ENCODE measurements at regions not wholly inside any gene's neighbourhood (a gene's known extent, or its start where the extent isn't known, plus 50 kb on each side); places are given as distances from the start of the nearest gene placed in this dataset.
"Not testable (repeated sequence)": the region's sequence is repeated elsewhere in the genome, so short reads cannot be mapped to it uniquely, and the experiment has no call there.

DNA sequence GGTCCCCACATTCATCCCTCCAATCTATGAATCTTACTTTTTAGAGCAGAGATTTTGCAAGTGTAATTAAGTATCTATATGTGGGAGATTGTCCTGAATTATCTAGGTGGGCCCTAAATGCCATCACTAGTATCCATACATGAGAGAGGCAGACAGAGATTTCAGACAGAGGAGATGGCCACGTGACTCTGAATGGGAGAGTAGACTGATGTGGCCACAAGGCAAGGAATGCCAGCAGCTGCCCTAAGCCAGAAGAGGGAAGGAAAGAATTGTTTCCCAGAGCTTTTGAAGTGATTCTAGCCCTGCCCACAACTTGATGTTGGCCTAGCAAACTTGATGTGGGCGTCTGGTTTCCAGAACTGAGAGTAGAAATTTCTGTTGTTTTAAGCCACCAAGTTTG lies 90.1 kb upstream of the PCAT7 start:
- no peak overlapping the region for H3K27ac ChIP-seq (ENCODE audit: low read length)
- peaks cover 17 to 36% (median 26%) of the 10 kb centered on the region in 3 donors for H3K9me3 Mint-ChIP-seq
- peaks cover 2% of the 10 kb centered on the region for H3K9me3 ChIP-seq
- WGBS (ENCODE audit: insufficient coverage): 90% methylated on average over 1 of the region's 2 CpGs
- ChIA-PET CTCF (no interaction called here), POLR2A (no interaction called here)
- no peaks in the 10 kb centered on the region for H3K4me1 Mint-ChIP-seq
- no peak for ATAC-seq (replicated peaks in 1 of 4)
- H3K4me3 ChIP-seq (ENCODE audit: control insufficient read depth in 1 of 2, extremely low read depth in 1 of 2, low read length in 1 of 2): no peak overlapping the region
- peaks cover 34% of the 10 kb centered on the region for H3K36me3 Mint-ChIP-seq
- H3K4me3 Mint-ChIP-seq: no peak overlapping the region
- H3K27me3 ChIP-seq (replicated peaks in 1 of 2; ENCODE audit: control insufficient read depth in 2 of 2, extremely low read depth in 1 of 2, insufficient read depth in 2 of 2, low read length in 1 of 2): no peaks in the 10 kb centered on the region
- H3K27me3 Mint-ChIP-seq: no peaks in the 10 kb centered on the region
- H3K36me3 ChIP-seq (ENCODE audit: control insufficient read depth in 2 of 2, extremely low read depth in 1 of 2, insufficient read depth in 1 of 2, low read length in 1 of 2): peaks cover 5 to 16% of the 10 kb centered on the region in 2 donors
- H3K27ac Mint-ChIP-seq: no peak overlapping the region
- no peaks in the 10 kb centered on the region for H3K4me1 ChIP-seq (ENCODE audit: control insufficient read depth in 1 of 2, extremely low read depth in 1 of 2, insufficient read depth in 2 of 2, low read length in 2 of 2)
- no peak for DNase-seq

DNA sequence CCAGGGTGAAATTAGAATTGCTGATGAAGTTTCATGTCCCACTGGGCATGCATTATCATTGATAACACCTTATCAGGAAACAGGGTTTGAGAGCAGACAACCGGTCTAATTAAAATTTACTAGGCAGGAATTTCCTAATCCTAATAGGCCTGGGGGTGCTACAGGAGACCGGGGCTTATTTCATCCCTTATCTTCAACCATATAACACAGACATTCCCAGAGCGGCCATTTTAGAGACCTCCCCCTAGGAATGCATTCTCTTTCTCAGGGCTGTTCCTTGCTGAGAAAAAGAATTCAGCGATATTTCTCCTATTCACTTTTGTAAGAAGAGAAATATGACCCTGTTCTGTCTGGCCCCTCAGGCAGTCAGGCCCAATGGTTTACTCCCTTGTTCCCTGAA lies 82.8 kb upstream of the PCAT7 start:
- ATAC-seq (replicated peaks in 1 of 4); H3K9me3 ChIP-seq; H3K4me1 Mint-ChIP-seq; POLR2A ChIA-PET; H3K36me3 ChIP-seq (ENCODE audit: control insufficient read depth in 2 of 2, extremely low read depth in 1 of 2, insufficient read depth in 1 of 2, low read length in 1 of 2); DNase-seq; H3K4me3 Mint-ChIP-seq; H3K27me3 ChIP-seq (replicated peaks in 1 of 2; ENCODE audit: control insufficient read depth in 2 of 2, extremely low read depth in 1 of 2, insufficient read depth in 2 of 2, low read length in 1 of 2); H3K4me1 ChIP-seq (ENCODE audit: control insufficient read depth in 1 of 2, extremely low read depth in 1 of 2, insufficient read depth in 2 of 2, low read length in 2 of 2); H3K27ac ChIP-seq (ENCODE audit: low read length); H3K27ac Mint-ChIP-seq; H3K36me3 Mint-ChIP-seq; CTCF ChIA-PET; H3K4me3 ChIP-seq (ENCODE audit: control insufficient read depth in 1 of 2, extremely low read depth in 1 of 2, low read length in 1 of 2): not testable (repeated sequence)
- Mint-ChIP-seq H3K27me3 (peaks cover 4 to 18% of the 10 kb centered on the region in 2 donors), H3K9me3 (peaks cover 17 to 32% (median 18%) of the 10 kb centered on the region in 3 donors)
- WGBS (ENCODE audit: insufficient coverage): 87% methylated on average over 4 of the region's 4 CpGs

DNA sequence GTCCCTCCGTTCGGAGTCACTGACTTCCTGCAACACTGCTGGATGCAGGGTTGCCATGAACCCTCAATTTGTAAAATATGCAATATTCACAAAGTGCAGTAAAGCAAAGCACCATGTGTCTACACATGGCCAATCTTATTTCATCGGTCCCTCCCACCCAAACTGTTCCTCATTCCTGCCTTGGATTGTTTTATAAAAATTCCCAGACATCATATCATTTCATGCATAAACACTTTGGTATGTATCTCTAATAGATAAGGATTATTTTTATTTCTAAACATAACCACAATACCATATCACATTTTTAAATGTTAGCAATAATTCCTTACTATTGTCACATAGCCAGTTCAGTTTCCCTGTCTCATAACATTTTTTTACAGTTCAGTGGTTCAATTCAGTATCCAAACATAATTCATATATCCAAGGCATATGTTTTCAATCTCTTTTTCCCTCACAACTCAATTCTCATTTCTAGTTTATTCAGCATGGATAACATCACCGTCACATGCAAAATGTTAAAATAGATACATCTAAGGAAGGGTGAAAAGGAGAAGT lies 82.0 kb upstream of the PCAT7 start:
- DNase-seq (no peak), ATAC-seq (replicated peaks in 1 of 4) (no peak)
- peaks cover 14 to 28% (median 15%) of the 10 kb centered on the region in 3 donors for H3K9me3 Mint-ChIP-seq
- CTCF ChIA-PET: no interaction called here
- H3K4me1 Mint-ChIP-seq: no peaks in the 10 kb centered on the region
- WGBS (ENCODE audit: insufficient coverage): 100% methylated on average over 2 of the region's 4 CpGs
- Histone ChIP-seq H3K4me1 (ENCODE audit: control insufficient read depth in 1 of 2, extremely low read depth in 1 of 2, insufficient read depth in 2 of 2, low read length in 2 of 2) (no peaks in the 10 kb centered on the region), H3K27ac (ENCODE audit: low read length) (no peak overlapping the region), H3K36me3 (ENCODE audit: control insufficient read depth in 2 of 2, extremely low read depth in 1 of 2, insufficient read depth in 1 of 2, low read length in 1 of 2) (no peaks in the 10 kb centered on the region), H3K27me3 (replicated peaks in 1 of 2; ENCODE audit: control insufficient read depth in 2 of 2, extremely low read depth in 1 of 2, insufficient read depth in 2 of 2, low read length in 1 of 2) (peaks cover 0 to 9% of the 10 kb centered on the region in 2 experiments), H3K9me3 (no peaks in the 10 kb centered on the region), H3K4me3 (ENCODE audit: control insufficient read depth in 1 of 2, extremely low read depth in 1 of 2, low read length in 1 of 2) (no peak overlapping the region)
- no peak overlapping the region for H3K27ac Mint-ChIP-seq
- H3K36me3 Mint-ChIP-seq: no peaks in the 10 kb centered on the region
- peaks cover 4 to 18% of the 10 kb centered on the region in 2 donors for H3K27me3 Mint-ChIP-seq
- H3K4me3 Mint-ChIP-seq: no peak overlapping the region
- POLR2A ChIA-PET: no interaction called here

- no peaks in the 10 kb centered on the region for H3K36me3 ChIP-seq (ENCODE audit: control insufficient read depth in 2 of 2, extremely low read depth in 1 of 2, insufficient read depth in 1 of 2, low read length in 1 of 2)
- no peak overlapping the region for H3K4me3 ChIP-seq (ENCODE audit: control insufficient read depth in 1 of 2, extremely low read depth in 1 of 2, low read length in 1 of 2)
- no peak overlapping the region for H3K27ac Mint-ChIP-seq
- H3K36me3 Mint-ChIP-seq: no peaks in the 10 kb centered on the region
- 93% methylated on average over 16 of the region's 29 CpGs for WGBS (ENCODE audit: insufficient coverage)
- no peak for DNase-seq
- no peaks in the 10 kb centered on the region for H3K9me3 Mint-ChIP-seq
- POLR2A ChIA-PET: no interaction called here
- no peaks in the 10 kb centered on the region for H3K4me1 Mint-ChIP-seq
- H3K4me1 ChIP-seq (ENCODE audit: control insufficient read depth in 1 of 2, extremely low read depth in 1 of 2, insufficient read depth in 2 of 2, low read length in 2 of 2): no peaks in the 10 kb centered on the region
- H3K27me3 ChIP-seq (replicated peaks in 1 of 2; ENCODE audit: control insufficient read depth in 2 of 2, extremely low read depth in 1 of 2, insufficient read depth in 2 of 2, low read length in 1 of 2): peaks cover 0 to 5% of the 10 kb centered on the region in 2 experiments
- H3K27ac ChIP-seq (ENCODE audit: low read length): no peak overlapping the region
- H3K27me3 Mint-ChIP-seq: peaks cover 4 to 18% of the 10 kb centered on the region in 2 donors
- no peak for ATAC-seq (replicated peaks in 1 of 4)
- CTCF ChIA-PET: no interaction called here
- H3K4me3 Mint-ChIP-seq: no peak overlapping the region
- no peaks in the 10 kb centered on the region for H3K9me3 ChIP-seq
Measured at GRCh38 chr9:94478755-94479730, 75.8 kb upstream of the PCAT7 start.

DNA sequence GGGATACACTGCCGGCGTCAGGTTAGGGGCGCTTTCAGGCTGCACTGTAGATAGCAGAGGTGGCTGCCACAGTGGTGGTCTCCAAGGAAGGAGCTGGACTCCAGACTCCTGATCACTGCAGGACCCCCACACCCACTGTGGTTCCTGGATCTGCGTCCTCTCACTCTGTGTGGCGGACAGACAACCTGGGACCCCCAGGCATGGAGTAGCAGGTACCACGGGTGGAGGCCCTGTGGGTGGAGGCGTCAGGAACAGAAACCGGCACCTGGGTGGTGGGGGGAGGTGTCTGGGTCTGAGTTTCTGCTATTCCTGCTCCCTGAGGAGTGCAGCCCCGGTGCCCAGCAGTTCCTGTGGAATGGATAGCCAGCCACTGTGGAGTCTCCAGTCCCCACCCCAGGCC lies 75.1 kb upstream of the PCAT7 start:
- ATAC-seq (replicated peaks in 1 of 4) (no peak), DNase-seq (no peak)
- Histone ChIP-seq H3K27ac (ENCODE audit: low read length) (no peak overlapping the region), H3K4me1 (ENCODE audit: control insufficient read depth in 1 of 2, extremely low read depth in 1 of 2, insufficient read depth in 2 of 2, low read length in 2 of 2) (no peaks in the 10 kb centered on the region), H3K9me3 (no peaks in the 10 kb centered on the region), H3K27me3 (replicated peaks in 1 of 2; ENCODE audit: control insufficient read depth in 2 of 2, extremely low read depth in 1 of 2, insufficient read depth in 2 of 2, low read length in 1 of 2) (no peaks in the 10 kb centered on the region), H3K36me3 (ENCODE audit: control insufficient read depth in 2 of 2, extremely low read depth in 1 of 2, insufficient read depth in 1 of 2, low read length in 1 of 2) (no peaks in the 10 kb centered on the region), H3K4me3 (ENCODE audit: control insufficient read depth in 1 of 2, extremely low read depth in 1 of 2, low read length in 1 of 2) (no peak overlapping the region)
- WGBS (ENCODE audit: insufficient coverage): 77% methylated on average over 8 of the region's 9 CpGs
- ChIA-PET POLR2A (no interaction called here), CTCF (no interaction called here)
- Mint-ChIP-seq H3K9me3 (no peaks in the 10 kb centered on the region), H3K27ac (no peak overlapping the region), H3K36me3 (no peaks in the 10 kb centered on the region), H3K4me1 (no peaks in the 10 kb centered on the region), H3K27me3 (peaks cover 0 to 13% of the 10 kb centered on the region in 2 donors), H3K4me3 (no peak overlapping the region)

DNA sequence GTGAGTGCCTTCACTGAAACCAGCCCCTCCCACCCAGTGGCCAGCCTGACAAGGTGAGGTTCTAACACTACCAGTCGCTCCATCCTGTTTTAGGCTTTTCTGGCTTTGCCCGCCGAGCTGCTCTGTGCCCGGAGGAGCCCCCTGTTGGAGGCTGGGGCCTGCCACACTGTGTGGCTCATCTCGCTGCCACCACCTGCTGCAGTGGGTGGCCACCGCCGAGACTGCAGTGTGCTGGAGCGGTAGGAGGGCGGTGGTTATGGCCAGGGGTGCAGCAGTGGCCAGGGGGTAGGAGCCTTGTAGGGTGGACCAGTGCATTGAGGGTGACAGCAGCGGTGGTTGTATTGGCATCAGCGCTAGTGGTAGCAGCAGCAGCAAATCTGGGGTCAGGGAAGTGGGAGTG lies 74.7 kb upstream of the PCAT7 start:
- Mint-ChIP-seq H3K36me3 (no peaks in the 10 kb centered on the region), H3K4me1 (no peaks in the 10 kb centered on the region), H3K4me3 (no peak overlapping the region), H3K27ac (no peak overlapping the region), H3K27me3 (peaks cover 0 to 10% of the 10 kb centered on the region in 2 donors), H3K9me3 (no peaks in the 10 kb centered on the region)
- WGBS (ENCODE audit: insufficient coverage): 93% methylated on average over 11 of the region's 11 CpGs
- H3K4me3 ChIP-seq (ENCODE audit: control insufficient read depth in 1 of 2, extremely low read depth in 1 of 2, low read length in 1 of 2): no peak overlapping the region
- POLR2A ChIA-PET: no interaction called here
- no peaks in the 10 kb centered on the region for H3K9me3 ChIP-seq
- CTCF ChIA-PET: no interaction called here
- DNase-seq (no peak), ATAC-seq (replicated peaks in 1 of 4) (no peak)
- H3K4me1 ChIP-seq (ENCODE audit: control insufficient read depth in 1 of 2, extremely low read depth in 1 of 2, insufficient read depth in 2 of 2, low read length in 2 of 2): no peaks in the 10 kb centered on the region
- H3K27me3 ChIP-seq (replicated peaks in 1 of 2; ENCODE audit: control insufficient read depth in 2 of 2, extremely low read depth in 1 of 2, insufficient read depth in 2 of 2, low read length in 1 of 2): no peaks in the 10 kb centered on the region
- no peaks in the 10 kb centered on the region for H3K36me3 ChIP-seq (ENCODE audit: control insufficient read depth in 2 of 2, extremely low read depth in 1 of 2, insufficient read depth in 1 of 2, low read length in 1 of 2)
- H3K27ac ChIP-seq (ENCODE audit: low read length): no peak overlapping the region
